GM13976 (cell line): ENCODE measurements at regions not wholly inside any gene's neighbourhood (a gene's known extent, or its start where the extent isn't known, plus 50 kb on each side); places are given as distances from the start of the nearest gene placed in this dataset.

ENCODE experiments used
- DNase-seq: peaks from one replicate; pipeline ENCODE4 v3.0.0; 2012; ENCODE audit warnings: low spot score
- in situ Hi-C: fragments of 300-500 bp; cut with MboI; formaldehyde crosslinking; loops from one replicate; pipeline ENCODE4 v1.12.0; 2022; ENCODE audit warnings: low sequenced_read_pairs, mixed read lengths, inconsistent platforms; ENCODE audit not compliant: unreplicated experiment
- TF ChIP-seq, protein P1 (sequence below): IDR thresholded peaks from 2 replicates; pipeline ENCODE4 v1.5.1; 2012; ENCODE audit warnings: borderline replicate concordance, mild to moderate bottlenecking; ENCODE audit not compliant: insufficient read depth; ENCODE audit errors: extremely low read depth, missing control alignments, control extremely low read depth

GRCh38 chr12:25882266-25882665, 76.2 kb upstream of the RASSF8 start:
- in situ Hi-C loops: no loop called here
- no peak for DNase-seq
- TF ChIP-seq, protein P1, sequence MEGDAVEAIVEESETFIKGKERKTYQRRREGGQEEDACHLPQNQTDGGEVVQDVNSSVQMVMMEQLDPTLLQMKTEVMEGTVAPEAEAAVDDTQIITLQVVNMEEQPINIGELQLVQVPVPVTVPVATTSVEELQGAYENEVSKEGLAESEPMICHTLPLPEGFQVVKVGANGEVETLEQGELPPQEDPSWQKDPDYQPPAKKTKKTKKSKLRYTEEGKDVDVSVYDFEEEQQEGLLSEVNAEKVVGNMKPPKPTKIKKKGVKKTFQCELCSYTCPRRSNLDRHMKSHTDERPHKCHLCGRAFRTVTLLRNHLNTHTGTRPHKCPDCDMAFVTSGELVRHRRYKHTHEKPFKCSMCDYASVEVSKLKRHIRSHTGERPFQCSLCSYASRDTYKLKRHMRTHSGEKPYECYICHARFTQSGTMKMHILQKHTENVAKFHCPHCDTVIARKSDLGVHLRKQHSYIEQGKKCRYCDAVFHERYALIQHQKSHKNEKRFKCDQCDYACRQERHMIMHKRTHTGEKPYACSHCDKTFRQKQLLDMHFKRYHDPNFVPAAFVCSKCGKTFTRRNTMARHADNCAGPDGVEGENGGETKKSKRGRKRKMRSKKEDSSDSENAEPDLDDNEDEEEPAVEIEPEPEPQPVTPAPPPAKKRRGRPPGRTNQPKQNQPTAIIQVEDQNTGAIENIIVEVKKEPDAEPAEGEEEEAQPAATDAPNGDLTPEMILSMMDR: no peak

DNA sequence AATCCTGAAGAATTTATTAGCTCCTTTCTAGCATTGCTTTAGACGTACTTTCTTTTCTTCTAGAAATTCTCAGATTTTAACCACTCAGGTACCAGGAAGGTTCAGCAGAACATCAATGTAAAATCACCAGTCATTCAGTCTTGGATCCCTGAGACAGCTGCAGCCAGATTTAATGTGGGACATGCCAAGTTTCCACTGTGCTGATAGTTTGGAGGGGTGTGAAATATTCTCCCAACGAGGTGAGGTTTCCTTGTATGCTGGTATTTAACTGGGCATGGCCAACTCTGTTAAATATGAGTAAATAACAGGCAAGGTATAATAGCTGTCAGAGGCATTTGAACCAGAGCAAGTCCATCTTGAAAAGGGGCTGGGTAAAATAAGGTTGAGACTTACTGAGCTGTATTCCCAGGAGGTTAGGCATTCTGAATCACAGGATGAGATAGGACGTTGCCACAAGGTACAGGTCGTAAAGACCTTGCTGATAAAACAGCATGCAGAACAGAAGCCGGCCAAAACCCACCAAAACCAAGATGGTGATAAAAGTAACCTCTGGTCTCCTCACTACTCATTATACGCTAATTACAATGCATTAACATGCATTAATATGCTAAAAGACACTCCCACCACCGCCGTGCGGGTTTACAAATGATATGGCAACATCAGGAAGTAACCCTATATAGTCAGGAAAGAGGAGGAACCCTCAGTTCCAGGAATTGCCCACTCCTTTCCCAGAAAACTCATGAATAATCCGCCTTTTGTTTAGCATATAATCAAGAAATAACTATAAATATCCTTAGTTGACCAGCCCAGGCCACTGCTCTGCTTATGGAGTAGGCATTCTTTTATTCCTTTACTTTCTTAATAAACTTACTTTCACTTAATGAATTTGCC, 75.2 kb upstream of the RASSF8 start:
- in situ Hi-C loops: no loop called here
- no peak for DNase-seq
- TF ChIP-seq, protein P1: no peak

GRCh38 chr12:25884024-25884919, 74.2 kb upstream of the RASSF8 start:
- TF ChIP-seq, protein P1: no peak
- peak; percentile 13 for DNase-seq
- in situ Hi-C loops: no loop called here

DNA sequence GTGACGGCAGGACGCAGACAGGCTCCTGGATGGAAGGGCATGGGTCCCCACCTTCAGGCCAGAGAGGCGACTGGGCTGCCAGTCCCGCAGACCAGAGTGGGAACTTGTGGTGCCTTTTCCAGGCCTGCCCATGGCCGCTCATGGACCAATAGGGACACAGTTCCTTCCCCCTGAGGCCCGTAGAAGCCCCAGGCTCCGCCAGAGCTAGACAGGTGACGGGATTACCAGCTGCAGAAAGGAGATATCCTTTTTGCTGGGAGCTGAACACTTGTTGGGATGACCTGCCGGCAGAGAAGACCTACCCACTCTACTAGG, 73.6 kb upstream of the RASSF8 start:
- no peak for DNase-seq
- TF ChIP-seq, protein P1: no peak
- in situ Hi-C loops: no loop called here

GRCh38 chr12:25886396-25886795, 72.1 kb upstream of the RASSF8 start:
- TF ChIP-seq, protein P1: no peak

GRCh38 chr12:25887367-25887766, 71.1 kb upstream of the RASSF8 start:
- TF ChIP-seq, protein P1: no peak
- DNase-seq: no peak
- in situ Hi-C loops: no loop called here

More at GRCh38 chr12:25886396-25886795, 72.1 kb upstream of the RASSF8 start:
- in situ Hi-C loops: no loop called here
- DNase-seq: no peak
